HepG2 (cell line): ENCODE measurements at regions not wholly inside any gene's neighbourhood (a gene's known extent, or its start where the extent isn't known, plus 50 kb on each side); places are given as distances from the start of the nearest gene placed in this dataset.

Source experiments
- BRCA1 ChIP-seq: sonication (generic); formaldehyde crosslinking; IDR thresholded peaks from 2 replicates; pipeline ENCODE4 v1.4.0; 2020; ENCODE audit warnings: missing genetic modification reagents
- FOXM1 ChIP-seq: sonication (generic); formaldehyde crosslinking; IDR thresholded peaks from 2 replicates; pipeline ENCODE4 v1.5.0; 2020; ENCODE audit warnings: missing genetic modification reagents
- NFRKB ChIP-seq: fragments of 450-650 bp; IDR thresholded peaks from 2 replicates; pipeline ENCODE4 v1.6.1; 2017
- ZFX ChIP-seq: sonication (generic); formaldehyde crosslinking; IDR thresholded peaks from 2 replicates; pipeline ENCODE4 v1.4.0; 2020; ENCODE audit warnings: mild to moderate bottlenecking, low read depth, missing genetic modification reagents, moderate library complexity
- ZNF510 ChIP-seq: sonication (generic); formaldehyde crosslinking; IDR thresholded peaks from 2 replicates; pipeline ENCODE4 v1.4.0; 2020; ENCODE audit warnings: low read depth, mild to moderate bottlenecking, missing genetic modification reagents
- TF ChIP-seq, protein P1 (sequence below): sonication (generic); formaldehyde crosslinking; IDR thresholded peaks from 2 replicates; pipeline ENCODE4 v1.8.1; 2023; ENCODE audit warnings: mild to moderate bottlenecking, missing genetic modification reagents, borderline replicate concordance
- TF ChIP-seq, protein P2 (sequence below): sonication (generic); formaldehyde crosslinking; IDR thresholded peaks from 2 replicates; pipeline ENCODE4 v1.4.0; 2020; ENCODE audit warnings: missing genetic modification reagents
- TF ChIP-seq, protein P3 (sequence below): sonication (generic); formaldehyde crosslinking; IDR thresholded peaks from 2 replicates; pipeline ENCODE4 v1.4.0; 2020; ENCODE audit warnings: missing genetic modification reagents
- TF ChIP-seq, protein P4 (sequence below): sonication (generic); formaldehyde crosslinking; IDR thresholded peaks from 2 replicates; pipeline ENCODE4 v1.5.0; 2020; ENCODE audit warnings: mild to moderate bottlenecking, missing genetic modification reagents, borderline replicate concordance

DNA sequence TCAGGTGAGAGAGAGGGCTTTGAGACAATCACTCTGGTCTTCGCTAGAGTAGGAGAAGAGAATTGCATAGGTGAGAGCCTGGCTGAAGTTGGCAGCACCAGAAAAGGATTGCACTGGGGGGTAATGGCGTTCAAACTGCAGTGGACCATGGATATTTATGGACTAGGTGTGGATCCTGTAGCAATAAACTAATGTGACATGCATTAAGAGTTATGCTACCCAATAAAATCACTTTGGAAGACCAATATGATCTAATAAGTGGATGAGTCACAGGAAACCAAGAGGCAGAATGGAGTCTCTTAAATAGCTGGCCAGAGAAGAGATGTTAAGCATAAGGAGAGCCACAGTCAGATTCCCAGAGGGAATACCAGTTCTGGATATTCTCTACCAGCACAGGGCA, 259.8 kb downstream of the FBXO8 start:
- TF ChIP-seq ZFX (CRISPR knock-in tag) (no peak), NFRKB (no peak), BRCA1 (CRISPR knock-in tag) (no peak), ZNF510 (CRISPR knock-in tag) (no peak), FOXM1 (CRISPR knock-in tag) (no peak)
- TF ChIP-seq, protein P1, sequence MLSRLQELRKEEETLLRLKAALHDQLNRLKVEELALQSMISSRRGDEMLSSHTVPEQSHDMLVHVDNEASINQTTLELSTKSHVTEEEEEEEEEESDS (CRISPR knock-in tag) = no peak
- TF ChIP-seq, protein P2, sequence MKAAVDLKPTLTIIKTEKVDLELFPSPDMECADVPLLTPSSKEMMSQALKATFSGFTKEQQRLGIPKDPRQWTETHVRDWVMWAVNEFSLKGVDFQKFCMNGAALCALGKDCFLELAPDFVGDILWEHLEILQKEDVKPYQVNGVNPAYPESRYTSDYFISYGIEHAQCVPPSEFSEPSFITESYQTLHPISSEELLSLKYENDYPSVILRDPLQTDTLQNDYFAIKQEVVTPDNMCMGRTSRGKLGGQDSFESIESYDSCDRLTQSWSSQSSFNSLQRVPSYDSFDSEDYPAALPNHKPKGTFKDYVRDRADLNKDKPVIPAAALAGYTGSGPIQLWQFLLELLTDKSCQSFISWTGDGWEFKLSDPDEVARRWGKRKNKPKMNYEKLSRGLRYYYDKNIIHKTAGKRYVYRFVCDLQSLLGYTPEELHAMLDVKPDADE = no peak
- TF ChIP-seq, protein P3, sequence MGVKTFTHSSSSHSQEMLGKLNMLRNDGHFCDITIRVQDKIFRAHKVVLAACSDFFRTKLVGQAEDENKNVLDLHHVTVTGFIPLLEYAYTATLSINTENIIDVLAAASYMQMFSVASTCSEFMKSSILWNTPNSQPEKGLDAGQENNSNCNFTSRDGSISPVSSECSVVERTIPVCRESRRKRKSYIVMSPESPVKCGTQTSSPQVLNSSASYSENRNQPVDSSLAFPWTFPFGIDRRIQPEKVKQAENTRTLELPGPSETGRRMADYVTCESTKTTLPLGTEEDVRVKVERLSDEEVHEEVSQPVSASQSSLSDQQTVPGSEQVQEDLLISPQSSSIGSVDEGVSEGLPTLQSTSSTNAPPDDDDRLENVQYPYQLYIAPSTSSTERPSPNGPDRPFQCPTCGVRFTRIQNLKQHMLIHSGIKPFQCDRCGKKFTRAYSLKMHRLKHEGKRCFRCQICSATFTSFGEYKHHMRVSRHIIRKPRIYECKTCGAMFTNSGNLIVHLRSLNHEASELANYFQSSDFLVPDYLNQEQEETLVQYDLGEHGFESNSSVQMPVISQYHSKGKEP (CRISPR knock-in tag) = no peak
- TF ChIP-seq, protein P4, sequence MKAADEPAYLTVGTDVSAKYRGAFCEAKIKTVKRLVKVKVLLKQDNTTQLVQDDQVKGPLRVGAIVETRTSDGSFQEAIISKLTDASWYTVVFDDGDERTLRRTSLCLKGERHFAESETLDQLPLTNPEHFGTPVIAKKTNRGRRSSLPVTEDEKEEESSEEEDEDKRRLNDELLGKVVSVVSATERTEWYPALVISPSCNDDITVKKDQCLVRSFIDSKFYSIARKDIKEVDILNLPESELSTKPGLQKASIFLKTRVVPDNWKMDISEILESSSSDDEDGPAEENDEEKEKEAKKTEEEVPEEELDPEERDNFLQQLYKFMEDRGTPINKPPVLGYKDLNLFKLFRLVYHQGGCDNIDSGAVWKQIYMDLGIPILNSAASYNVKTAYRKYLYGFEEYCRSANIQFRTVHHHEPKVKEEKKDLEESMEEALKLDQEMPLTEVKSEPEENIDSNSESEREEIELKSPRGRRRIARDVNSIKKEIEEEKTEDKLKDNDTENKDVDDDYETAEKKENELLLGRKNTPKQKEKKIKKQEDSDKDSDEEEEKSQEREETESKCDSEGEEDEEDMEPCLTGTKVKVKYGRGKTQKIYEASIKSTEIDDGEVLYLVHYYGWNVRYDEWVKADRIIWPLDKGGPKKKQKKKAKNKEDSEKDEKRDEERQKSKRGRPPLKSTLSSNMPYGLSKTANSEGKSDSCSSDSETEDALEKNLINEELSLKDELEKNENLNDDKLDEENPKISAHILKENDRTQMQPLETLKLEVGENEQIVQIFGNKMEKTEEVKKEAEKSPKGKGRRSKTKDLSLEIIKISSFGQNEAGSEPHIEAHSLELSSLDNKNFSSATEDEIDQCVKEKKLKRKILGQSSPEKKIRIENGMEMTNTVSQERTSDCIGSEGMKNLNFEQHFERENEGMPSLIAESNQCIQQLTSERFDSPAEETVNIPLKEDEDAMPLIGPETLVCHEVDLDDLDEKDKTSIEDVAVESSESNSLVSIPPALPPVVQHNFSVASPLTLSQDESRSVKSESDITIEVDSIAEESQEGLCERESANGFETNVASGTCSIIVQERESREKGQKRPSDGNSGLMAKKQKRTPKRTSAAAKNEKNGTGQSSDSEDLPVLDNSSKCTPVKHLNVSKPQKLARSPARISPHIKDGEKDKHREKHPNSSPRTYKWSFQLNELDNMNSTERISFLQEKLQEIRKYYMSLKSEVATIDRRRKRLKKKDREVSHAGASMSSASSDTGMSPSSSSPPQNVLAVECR (CRISPR knock-in tag) = no peak
